Activated CD4-positive, alpha-beta memory T cell treated with anti-CD3 and anti-CD28 coated beads, Interleukin-2, amount 10 ng/mL, durations not matched to agents 7 days and 5 days (primary cell): ENCODE measurements at regions not wholly inside any gene's neighbourhood (a gene's known extent, or its start where the extent isn't known, plus 50 kb on each side); places are given as distances from the start of the nearest gene placed in this dataset.

ENCODE experiments used
- CTCF ChIA-PET: fragments of 350-600 bp; sonication (Branson Sonifier 250); formaldehyde crosslinking; loops from one replicate; lab custom pipeline; 2021; ENCODE audit warnings: antibody characterized with exemption, inconsistent platforms; lab: Charles Lee
- POLR2A ChIA-PET: fragments of 350-600 bp; sonication (Branson Sonifier 250); formaldehyde crosslinking; loops from one replicate; lab custom pipeline; 2021; ENCODE audit warnings: antibody characterized with exemption; lab: Charles Lee
- DNase-seq: peaks from one replicate; pipeline ENCODE4 v3.0.0-alpha.2; 2020
- H3K27ac Mint-ChIP-seq: one replicate; pipeline ENCODE4 v1.8.0; 2021; ENCODE audit warnings: mild to moderate bottlenecking, mixed read lengths
- H3K27me3 Mint-ChIP-seq: one replicate; pipeline ENCODE4 v1.8.0; 2021; ENCODE audit warnings: mixed read lengths
- H3K36me3 Mint-ChIP-seq: one replicate; pipeline ENCODE4 v1.8.0; 2021; ENCODE audit warnings: low read depth, mixed read lengths
- H3K4me1 Mint-ChIP-seq: one replicate; pipeline ENCODE4 v1.8.0; 2021; ENCODE audit warnings: mixed read lengths
- H3K4me3 Mint-ChIP-seq: one replicate; pipeline ENCODE4 v1.8.0; 2021; ENCODE audit warnings: mild to moderate bottlenecking, mixed read lengths
- H3K9me3 Mint-ChIP-seq: one replicate; pipeline ENCODE4 v1.8.0; 2021; ENCODE audit warnings: mixed read lengths

GRCh38 chr7:53518319-53518718, 482.9 kb downstream of the POM121L12 start:
- CTCF ChIA-PET: no interaction called here
- Mint-ChIP-seq H3K27ac (no peak overlapping the region), H3K4me1 (no peaks in the 10 kb centered on the region), H3K9me3 (peaks cover 24% of the 10 kb centered on the region), H3K4me3 (no peak overlapping the region), H3K27me3 (no peaks in the 10 kb centered on the region), H3K36me3 (no peaks in the 10 kb centered on the region)
- POLR2A ChIA-PET: no interaction called here
- no peak for DNase-seq

DNA sequence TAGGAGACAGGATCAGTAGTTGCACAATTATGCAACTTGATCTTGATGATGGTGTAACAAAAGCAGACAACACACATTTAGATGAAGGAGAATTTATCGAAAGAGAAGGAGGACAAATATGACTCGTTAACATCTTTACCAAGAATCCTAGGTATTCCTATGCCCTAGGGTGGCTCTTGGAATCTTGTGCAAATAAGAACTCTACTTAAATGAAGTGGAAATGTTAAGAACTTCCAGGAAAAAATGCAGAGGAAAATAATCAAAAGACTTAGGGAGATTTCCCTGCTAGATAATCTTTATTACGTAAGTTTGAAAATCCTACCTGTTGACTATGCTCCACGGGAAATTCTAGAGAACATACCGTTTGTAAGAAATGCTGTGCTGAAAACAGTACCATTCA, 485.4 kb downstream of the POM121L12 start:
- no peaks in the 10 kb centered on the region for H3K4me1 Mint-ChIP-seq
- CTCF ChIA-PET: no interaction called here
- DNase-seq: no peak
- POLR2A ChIA-PET: no interaction called here
- no peak overlapping the region for H3K27ac Mint-ChIP-seq
- no peak overlapping the region for H3K4me3 Mint-ChIP-seq
- peaks cover 15% of the 10 kb centered on the region for H3K9me3 Mint-ChIP-seq
- no peaks in the 10 kb centered on the region for H3K27me3 Mint-ChIP-seq
- H3K36me3 Mint-ChIP-seq: no peaks in the 10 kb centered on the region

DNA sequence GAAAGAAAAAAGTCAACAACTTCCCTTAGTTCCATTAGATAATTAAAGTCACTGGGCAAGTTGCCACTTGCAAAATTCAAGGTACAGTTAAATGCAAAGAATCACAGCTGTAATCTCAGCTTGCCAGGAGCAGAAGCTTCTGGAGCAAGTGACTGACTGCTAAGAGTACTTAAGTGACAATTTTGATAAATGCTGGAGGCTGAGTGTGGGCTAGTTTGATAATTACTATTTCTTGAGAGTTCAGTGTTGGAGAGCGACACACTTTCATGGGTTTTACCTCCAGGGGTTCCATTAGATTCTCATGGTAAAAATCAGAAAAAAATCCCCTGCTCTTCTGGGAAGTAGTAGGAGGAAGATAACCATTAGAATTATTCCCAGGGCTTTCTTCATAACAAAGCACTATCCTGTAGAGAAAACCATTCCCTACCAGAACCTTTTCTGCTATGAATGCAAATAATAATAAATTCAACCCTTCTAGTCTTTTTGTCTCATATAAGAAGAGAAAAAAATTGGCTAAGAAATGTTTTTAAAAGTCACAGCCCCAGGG, 486.3 kb downstream of the POM121L12 start:
- ChIA-PET CTCF (interaction anchor here (0.7 kb wide), 1 partner anchor 464 kb away, joined by 3 read pairs; no protein-coding TSS in a partner anchor), POLR2A (no interaction called here)
- peaks cover 8% of the 10 kb centered on the region for H3K9me3 Mint-ChIP-seq
- H3K4me3 Mint-ChIP-seq: no peak overlapping the region
- no peaks in the 10 kb centered on the region for H3K27me3 Mint-ChIP-seq
- H3K4me1 Mint-ChIP-seq: no peaks in the 10 kb centered on the region
- H3K27ac Mint-ChIP-seq: no peak overlapping the region
- H3K36me3 Mint-ChIP-seq: no peaks in the 10 kb centered on the region
- no peak for DNase-seq

GRCh38 chr7:53539558-53539957, 504.1 kb downstream of the POM121L12 start:
- Mint-ChIP-seq H3K27ac (no peak overlapping the region), H3K4me3 (no peak overlapping the region), H3K36me3 (no peaks in the 10 kb centered on the region), H3K27me3 (no peaks in the 10 kb centered on the region), H3K9me3 (peaks cover 18% of the 10 kb centered on the region), H3K4me1 (no peaks in the 10 kb centered on the region)
- DNase-seq: no peak
- CTCF ChIA-PET: no interaction called here
- POLR2A ChIA-PET: no interaction called here

DNA sequence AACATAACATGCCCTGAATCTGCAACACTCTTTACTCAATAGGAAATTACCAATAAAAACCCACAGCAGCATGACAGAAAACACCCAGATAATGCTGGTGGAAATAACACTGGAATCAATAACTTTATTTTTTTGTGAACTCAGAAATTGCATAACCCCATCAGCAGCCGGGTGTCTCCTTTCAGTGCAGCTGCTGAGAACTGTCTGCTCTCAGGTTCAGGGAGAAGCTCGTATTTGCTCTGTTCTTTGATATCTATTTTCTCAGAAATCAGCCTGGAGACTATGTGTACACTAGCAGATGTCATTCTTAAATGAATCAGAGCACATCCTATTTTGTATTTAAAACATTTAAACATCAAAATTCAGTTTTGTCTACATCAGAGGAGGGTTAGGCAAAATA, 506.0 kb downstream of the POM121L12 start:
- DNase-seq: no peak
- POLR2A ChIA-PET: no interaction called here
- Mint-ChIP-seq H3K27me3 (no peaks in the 10 kb centered on the region), H3K4me3 (no peak overlapping the region), H3K27ac (no peak overlapping the region), H3K9me3 (peaks cover 17% of the 10 kb centered on the region), H3K36me3 (no peaks in the 10 kb centered on the region), H3K4me1 (no peaks in the 10 kb centered on the region)
- CTCF ChIA-PET: no interaction called here

GRCh38 chr7:53542157-53542556, 506.7 kb downstream of the POM121L12 start:
- no peak for DNase-seq
- no peaks in the 10 kb centered on the region for H3K4me1 Mint-ChIP-seq
- CTCF ChIA-PET: no interaction called here
- H3K27ac Mint-ChIP-seq: no peak overlapping the region
- no peaks in the 10 kb centered on the region for H3K27me3 Mint-ChIP-seq
- H3K36me3 Mint-ChIP-seq: no peaks in the 10 kb centered on the region
- H3K4me3 Mint-ChIP-seq: no peak overlapping the region
- POLR2A ChIA-PET: no interaction called here
- H3K9me3 Mint-ChIP-seq: peaks cover 17% of the 10 kb centered on the region
